Brain microvascular endothelial cell (primary cell): ENCODE measurements at regions not wholly inside any gene's neighbourhood (a gene's known extent, or its start where the extent isn't known, plus 50 kb on each side); places are given as distances from the start of the nearest gene placed in this dataset.

ENCODE experiments used
- DNase-seq: peaks from one replicate; pipeline ENCODE4 v3.0.0-alpha.2; 2020
- H3K27ac ChIP-seq: fragments of 250-450 bp; sonication (Bioruptor Pico); 2 replicates; pipeline ENCODE4 v1.5.1; 2020; ENCODE audit warnings: mild to moderate bottlenecking, moderate library complexity
- H3K27me3 ChIP-seq: fragments of 250-450 bp; sonication (Bioruptor Pico); replicated peaks from 2 replicates; pipeline ENCODE4 v1.5.1; 2020; ENCODE audit warnings: mild to moderate bottlenecking
- H3K36me3 ChIP-seq: fragments of 250-450 bp; sonication (Bioruptor Pico); replicated peaks from 2 replicates; pipeline ENCODE4 v1.5.1; 2020; ENCODE audit warnings: mild to moderate bottlenecking
- H3K4me3 ChIP-seq: 2 replicates; pipeline ENCODE4 v1.5.1; 2011; ENCODE audit warnings: low read depth, mild to moderate bottlenecking, control low read depth, low read length, moderate library complexity
- CTCF ChIP-seq: IDR thresholded peaks from 2 replicates; pipeline ENCODE4 v1.5.1; 2011; ENCODE audit warnings: low read depth, mild to moderate bottlenecking, moderate library complexity, low read length, control low read depth, inconsistent platforms; ENCODE audit errors: missing control alignments
- in situ Hi-C: cut with HindIII; loops from 2 replicates; pipeline ENCODE4 v1.10.0; 2017; ENCODE audit warnings: low sequenced_read_pairs, low pct_ligation_motif_present

DNA sequence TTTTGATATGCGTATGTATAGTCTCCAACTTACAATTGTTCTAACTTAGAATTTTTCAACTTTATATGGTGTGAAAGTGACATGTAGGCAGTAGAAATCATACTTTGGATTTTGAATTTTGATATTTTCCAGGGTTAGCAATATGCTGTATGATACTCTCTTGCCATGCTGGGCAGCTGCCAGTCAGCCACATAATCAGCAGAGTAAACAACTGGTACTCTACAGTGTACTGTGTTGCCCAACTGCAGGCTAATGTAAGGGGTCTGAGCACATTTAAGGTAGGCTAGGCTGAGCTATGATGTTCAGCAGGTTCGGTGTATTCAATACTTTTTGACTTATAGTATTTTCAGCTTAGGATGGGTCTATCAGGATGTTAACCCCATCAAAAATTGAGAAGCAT is 52.0 kb upstream of the RYK start:
- in situ Hi-C loops: loop anchor here (10.0 kb wide), 1 partner anchor 172 kb away; no protein-coding TSS in a partner anchor
- DNase-seq: no peak
- no peak for TF ChIP-seq CTCF
- Histone ChIP-seq H3K36me3 (no peaks in the 10 kb centered on the region), H3K4me3 (no peak overlapping the region), H3K27me3 (no peaks in the 10 kb centered on the region), H3K27ac (no peak overlapping the region)

DNA sequence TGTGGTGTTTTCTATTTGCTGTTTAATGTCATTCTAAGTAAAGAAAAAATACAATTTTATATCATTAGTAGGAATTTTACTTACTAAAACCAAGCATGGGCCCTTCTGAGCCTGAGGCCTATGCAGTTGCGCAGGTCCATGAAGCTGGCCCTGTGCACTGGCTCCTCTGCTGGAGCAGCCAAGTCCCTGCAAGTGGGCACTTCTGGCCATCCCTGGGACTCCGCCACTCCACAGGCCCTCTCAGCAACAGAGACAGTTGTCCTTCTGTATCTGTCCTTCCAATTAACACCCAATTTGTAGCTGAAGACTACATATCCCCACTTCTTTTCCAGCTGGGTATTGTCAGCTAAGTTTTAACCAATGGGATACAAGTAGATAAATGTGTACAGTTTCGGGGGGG is 49.9 kb upstream of the RYK start:
- DNase-seq: no peak
- H3K27me3 ChIP-seq: no peaks in the 10 kb centered on the region
- TF ChIP-seq CTCF: peak; percentile 45
- no peak overlapping the region for H3K27ac ChIP-seq
- H3K4me3 ChIP-seq: no peak overlapping the region
- in situ Hi-C loops: loop anchor here (10.0 kb wide), 1 partner anchor 174 kb away; no protein-coding TSS in a partner anchor
- H3K36me3 ChIP-seq: no peaks in the 10 kb centered on the region
